Adipocyte (in vitro differentiated cells): ENCODE measurements at regions not wholly inside any gene's neighbourhood (a gene's known extent, or its start where the extent isn't known, plus 50 kb on each side); places are given as distances from the start of the nearest gene placed in this dataset.

Experiments
- DNase-seq: peaks from one replicate; pipeline ENCODE4 v3.0.0-alpha.2; 2015; ENCODE audit warnings: low read depth
- H3K27me3 ChIP-seq: replicated peaks from 2 replicates; pipeline ENCODE4 v1.7.0; 2013; ENCODE audit warnings: mild to moderate bottlenecking, low read length, moderate library complexity; ENCODE audit not compliant: control insufficient read depth, insufficient read depth
- H3K36me3 ChIP-seq: 2 replicates; pipeline ENCODE4 v1.7.0; 2013; ENCODE audit warnings: low read length, mild to moderate bottlenecking, moderate library complexity; ENCODE audit not compliant: control insufficient read depth, insufficient read depth, severe bottlenecking
- H3K4me1 ChIP-seq: 2 replicates; pipeline ENCODE4 v1.7.0; 2013; ENCODE audit warnings: mild to moderate bottlenecking, low read length, moderate library complexity; ENCODE audit not compliant: control insufficient read depth, insufficient read depth
- H3K4me3 ChIP-seq: 2 replicates; pipeline ENCODE4 v1.7.0; 2013; ENCODE audit warnings: mild to moderate bottlenecking, low read length, moderate library complexity
- H3K9ac ChIP-seq: 2 replicates; pipeline ENCODE4 v1.7.0; 2013; ENCODE audit warnings: mild to moderate bottlenecking, low read length, moderate library complexity
- H3K9me3 ChIP-seq: 2 replicates; pipeline ENCODE4 v1.7.0; 2013; ENCODE audit warnings: mild to moderate bottlenecking, low read length, moderate library complexity; ENCODE audit not compliant: control insufficient read depth

- peaks cover 2% of the 10 kb centered on the region for H3K4me1 ChIP-seq
- H3K36me3 ChIP-seq = no peaks in the 10 kb centered on the region
- H3K9ac ChIP-seq = no peak overlapping the region
- DNase-seq = no peak
- H3K4me3 ChIP-seq = no peak overlapping the region
- no peaks in the 10 kb centered on the region for H3K9me3 ChIP-seq
- peaks cover 3% of the 10 kb centered on the region for H3K27me3 ChIP-seq
These were observed 301.5 kb upstream of the CDH5 start for GRCh38 chr16:66064801-66065530.

- Histone ChIP-seq H3K36me3 (no peaks in the 10 kb centered on the region), H3K9ac (no peak overlapping the region), H3K9me3 (no peaks in the 10 kb centered on the region), H3K27me3 (no peaks in the 10 kb centered on the region), H3K4me3 (no peak overlapping the region), H3K4me1 (no peaks in the 10 kb centered on the region)
- no peak for DNase-seq
These were observed 307.7 kb upstream of the CDH5 start for GRCh38 chr16:66058832-66059231.

GRCh38 chr16:66058172-66058691 is 308.3 kb upstream of the CDH5 start:
- Histone ChIP-seq H3K4me3 (no peak overlapping the region), H3K9ac (no peak overlapping the region), H3K27me3 (no peaks in the 10 kb centered on the region), H3K9me3 (no peaks in the 10 kb centered on the region), H3K4me1 (no peaks in the 10 kb centered on the region), H3K36me3 (no peaks in the 10 kb centered on the region)
- peak; percentile 89 for DNase-seq

DNA sequence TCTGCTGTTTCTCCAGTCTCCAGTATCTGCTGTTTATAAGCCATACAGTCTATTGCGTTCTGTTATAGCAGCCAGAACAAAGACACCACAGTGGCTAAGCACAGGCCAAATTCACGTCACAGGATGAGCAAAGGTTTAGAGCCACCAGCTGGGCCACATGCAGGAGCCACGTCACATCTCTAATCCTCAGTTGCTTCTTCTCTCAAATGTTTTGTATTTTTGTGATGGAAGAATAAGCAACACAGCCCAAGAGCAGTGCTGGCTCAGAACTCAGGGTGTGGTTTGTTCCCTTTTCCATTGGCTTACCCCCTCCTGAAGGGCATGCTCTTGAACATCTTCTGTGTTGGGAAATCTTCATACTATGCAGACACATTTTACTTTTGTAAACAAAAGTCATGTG is 309.4 kb upstream of the CDH5 start:
- Histone ChIP-seq H3K4me3 (no peak overlapping the region), H3K9me3 (no peaks in the 10 kb centered on the region), H3K27me3 (no peaks in the 10 kb centered on the region), H3K4me1 (peaks cover 6% of the 10 kb centered on the region), H3K36me3 (no peaks in the 10 kb centered on the region), H3K9ac (no peak overlapping the region)
- peak; percentile 29 for DNase-seq

GRCh38 chr16:66054095-66054494 is 312.4 kb upstream of the CDH5 start:
- Histone ChIP-seq H3K36me3 (no peaks in the 10 kb centered on the region), H3K4me1 (peaks cover 6% of the 10 kb centered on the region), H3K27me3 (no peaks in the 10 kb centered on the region), H3K4me3 (no peak overlapping the region), H3K9ac (no peak overlapping the region), H3K9me3 (no peaks in the 10 kb centered on the region)
- DNase-seq = no peak

GRCh38 chr16:66052745-66053144 is 313.7 kb upstream of the CDH5 start:
- Histone ChIP-seq H3K9ac (no peak overlapping the region), H3K27me3 (no peaks in the 10 kb centered on the region), H3K36me3 (no peaks in the 10 kb centered on the region), H3K4me3 (no peak overlapping the region), H3K9me3 (no peaks in the 10 kb centered on the region), H3K4me1 (peaks cover 6% of the 10 kb centered on the region)
- peak; percentile 13 for DNase-seq

DNA sequence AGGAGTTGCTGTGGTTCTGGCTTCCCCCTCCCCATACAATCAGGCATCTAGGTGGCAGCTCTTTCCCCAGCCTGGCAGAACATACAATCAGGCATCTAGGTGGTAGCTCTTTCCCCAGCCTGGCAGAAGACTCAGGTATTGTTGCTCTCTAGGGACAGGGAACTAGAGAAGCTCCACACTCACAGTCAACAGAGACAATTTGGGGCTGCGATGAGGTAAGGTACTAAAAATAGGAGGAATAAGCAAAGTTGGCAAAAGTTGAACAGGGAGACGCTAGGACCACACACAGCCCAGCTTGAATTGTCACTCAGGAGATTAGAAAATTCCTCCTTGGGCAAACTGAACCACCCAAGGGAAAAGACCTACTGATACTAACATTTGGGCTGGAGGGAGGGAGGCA is 315.5 kb upstream of the CDH5 start:
- DNase-seq = no peak
- Histone ChIP-seq H3K4me3 (no peak overlapping the region), H3K9me3 (no peaks in the 10 kb centered on the region), H3K36me3 (no peaks in the 10 kb centered on the region), H3K27me3 (no peaks in the 10 kb centered on the region), H3K4me1 (peaks cover 6% of the 10 kb centered on the region), H3K9ac (no peak overlapping the region)

DNA sequence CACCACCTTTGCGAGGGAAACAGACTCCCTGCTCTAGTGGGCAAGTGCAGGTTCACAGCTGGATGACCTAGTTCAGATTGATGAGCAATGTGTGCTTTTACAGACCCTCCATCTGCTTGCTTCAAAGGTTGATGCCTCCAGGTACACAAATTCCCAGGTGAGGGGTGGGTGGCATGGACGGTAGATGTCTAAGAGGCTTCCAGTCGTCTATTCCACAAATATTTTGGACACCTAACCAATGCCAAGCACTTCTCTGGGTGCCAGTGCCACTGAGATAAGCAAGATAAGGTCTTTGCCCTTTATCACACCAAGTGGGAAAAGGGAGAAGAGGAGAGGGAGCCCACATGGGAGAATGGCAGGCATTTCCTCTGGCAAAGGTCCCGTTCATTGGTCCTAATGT is 316.6 kb upstream of the CDH5 start:
- Histone ChIP-seq H3K4me3 (no peak overlapping the region), H3K9ac (no peak overlapping the region), H3K36me3 (no peaks in the 10 kb centered on the region), H3K9me3 (no peaks in the 10 kb centered on the region), H3K4me1 (peaks cover 14% of the 10 kb centered on the region), H3K27me3 (no peaks in the 10 kb centered on the region)
- no peak for DNase-seq

DNA sequence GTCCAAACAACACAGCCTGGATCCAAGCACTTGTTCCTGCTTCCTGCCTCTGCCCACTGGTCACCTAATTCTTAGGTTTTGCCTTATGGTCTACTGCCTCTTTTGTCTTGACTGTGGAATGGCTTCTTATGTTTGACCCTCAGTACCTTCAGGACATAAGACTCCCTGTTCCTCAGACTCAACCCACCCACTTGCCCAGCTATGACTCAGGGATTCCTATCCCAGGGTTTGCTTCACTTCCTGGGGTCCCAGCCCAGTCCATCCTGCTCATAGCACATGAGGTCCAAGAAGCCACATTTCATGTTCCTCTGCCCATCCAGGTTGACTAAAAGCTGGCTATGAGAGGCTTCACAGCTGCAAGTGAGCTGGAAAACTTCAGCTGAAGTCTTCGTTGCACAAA is 320.9 kb upstream of the CDH5 start:
- H3K9me3 ChIP-seq = no peaks in the 10 kb centered on the region
- H3K27me3 ChIP-seq = no peaks in the 10 kb centered on the region
- no peak overlapping the region for H3K9ac ChIP-seq
- DNase-seq = peak; percentile 12
- no peak overlapping the region for H3K4me3 ChIP-seq
- peaks cover 7% of the 10 kb centered on the region for H3K4me1 ChIP-seq
- H3K36me3 ChIP-seq = no peaks in the 10 kb centered on the region

DNA sequence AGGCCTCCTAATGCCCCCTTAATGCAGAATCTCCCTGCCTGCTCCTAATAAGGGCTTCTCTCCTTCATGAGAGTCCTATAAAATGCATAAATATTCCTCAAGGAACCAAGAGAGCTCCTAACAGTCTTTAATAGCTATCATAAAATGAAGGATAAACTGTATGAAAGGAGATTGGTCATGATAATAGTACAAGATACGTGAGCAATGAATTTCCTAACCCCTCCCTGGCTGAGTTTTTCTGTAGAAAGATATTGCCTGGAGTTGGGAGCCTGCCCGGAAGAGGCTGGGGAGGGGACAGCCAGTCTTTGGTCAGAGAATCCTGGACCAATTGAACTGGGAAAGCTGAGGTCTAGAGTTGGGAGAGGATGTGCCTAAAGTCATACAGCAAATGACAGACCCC is 321.9 kb upstream of the CDH5 start:
- H3K36me3 ChIP-seq = no peaks in the 10 kb centered on the region
- H3K4me1 ChIP-seq = peaks cover 7% of the 10 kb centered on the region
- no peaks in the 10 kb centered on the region for H3K9me3 ChIP-seq
- DNase-seq = no peak
- no peak overlapping the region for H3K4me3 ChIP-seq
- H3K27me3 ChIP-seq = no peaks in the 10 kb centered on the region
- H3K9ac ChIP-seq = no peak overlapping the region

DNA sequence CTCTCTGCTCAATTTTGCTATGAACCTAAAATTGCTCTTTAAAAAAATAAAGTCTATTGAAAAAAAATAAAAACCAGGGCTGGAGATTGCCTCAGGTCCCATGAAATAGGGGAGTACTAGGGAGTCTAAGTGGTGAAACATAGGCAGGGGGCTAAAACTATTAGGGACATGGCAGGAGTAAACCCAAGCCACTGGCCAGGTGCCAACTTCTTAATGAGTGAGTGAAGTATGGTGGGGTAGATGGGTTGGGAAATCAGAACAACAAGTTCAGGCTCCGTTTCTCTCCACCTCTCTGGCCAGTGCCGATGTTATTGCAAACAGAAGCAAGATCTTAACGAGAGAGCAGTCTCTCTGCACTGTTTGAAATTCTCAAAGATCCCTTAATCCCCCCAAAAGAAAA is 322.4 kb upstream of the CDH5 start:
- H3K4me3 ChIP-seq = no peak overlapping the region
- H3K9me3 ChIP-seq = no peaks in the 10 kb centered on the region
- H3K27me3 ChIP-seq = no peaks in the 10 kb centered on the region
- H3K9ac ChIP-seq = no peak overlapping the region
- peaks cover 7% of the 10 kb centered on the region for H3K4me1 ChIP-seq
- no peaks in the 10 kb centered on the region for H3K36me3 ChIP-seq
- DNase-seq = no peak

GRCh38 chr16:66043326-66043725 is 323.2 kb upstream of the CDH5 start:
- DNase-seq = no peak
- Histone ChIP-seq H3K36me3 (no peaks in the 10 kb centered on the region), H3K4me1 (peaks cover 7% of the 10 kb centered on the region), H3K27me3 (no peaks in the 10 kb centered on the region), H3K9me3 (no peaks in the 10 kb centered on the region), H3K4me3 (no peak overlapping the region), H3K9ac (no peak overlapping the region)
